Osteoblast (primary cell): ENCODE measurements at regions not wholly inside any gene's neighbourhood (a gene's known extent, or its start where the extent isn't known, plus 50 kb on each side); places are given as distances from the start of the nearest gene placed in this dataset.
A peak's percentile ranks its signal among the peaks of the same experiment; 100 is the strongest.

ENCODE experiments used
- DNase-seq: peaks from one replicate; pipeline ENCODE4 v3.0.0; 2011; ENCODE audit warnings: low spot score, mixed read lengths; ENCODE audit not compliant: insufficient read length; ENCODE audit errors: missing footprints
- H2AFZ ChIP-seq: 2 replicates; pipeline ENCODE4 v1.6.0; 2011; ENCODE audit warnings: mild to moderate bottlenecking, low read length
- H3K27ac ChIP-seq: 2 replicates; pipeline ENCODE4 v1.5.1; 2011; ENCODE audit warnings: mild to moderate bottlenecking, low read depth, low read length, moderate library complexity
- H3K27me3 ChIP-seq: 2 replicates; pipeline ENCODE4 v1.6.0; 2012; ENCODE audit warnings: mild to moderate bottlenecking, control low read depth, inconsistent platforms, low read length, moderate library complexity; ENCODE audit not compliant: insufficient read depth
- H3K36me3 ChIP-seq: 2 replicates; pipeline ENCODE4 v1.5.1; 2011; ENCODE audit warnings: mild to moderate bottlenecking, low read length, control low read depth, moderate library complexity; ENCODE audit not compliant: insufficient read depth
- H3K4me1 ChIP-seq: 2 replicates; pipeline ENCODE4 v1.5.1; 2011; ENCODE audit warnings: mild to moderate bottlenecking, low read length, control low read depth, moderate library complexity; ENCODE audit not compliant: insufficient read depth
- H3K4me2 ChIP-seq: 2 replicates; pipeline ENCODE4 v1.6.0; 2011; ENCODE audit warnings: mild to moderate bottlenecking, low read length; ENCODE audit not compliant: insufficient read depth
- H3K4me3 ChIP-seq: fragments of 200-600 bp; sonication (generic); 3 replicates; pipeline ENCODE4 v1.5.1; 2012; ENCODE audit warnings: mild to moderate bottlenecking, low read length, inconsistent platforms; ENCODE audit not compliant: insufficient read depth
- H3K79me2 ChIP-seq: 2 replicates; pipeline ENCODE4 v1.6.0; 2012; ENCODE audit warnings: mild to moderate bottlenecking, low read length, control low read depth, inconsistent platforms; ENCODE audit not compliant: insufficient read depth
- H3K9me3 ChIP-seq: 2 replicates; pipeline ENCODE4 v1.5.1; 2011; ENCODE audit warnings: low read depth, low read length, control low read depth
- H4K20me1 ChIP-seq: 2 replicates; pipeline ENCODE4 v1.6.0; 2012; ENCODE audit warnings: mild to moderate bottlenecking, low read length, control low read depth; ENCODE audit not compliant: insufficient read depth
- TF ChIP-seq, protein P1 (sequence below): IDR thresholded peaks from 2 replicates; pipeline ENCODE4 v1.5.1; 2011; ENCODE audit warnings: mild to moderate bottlenecking, low read depth, low read length, moderate library complexity; ENCODE audit errors: extremely low read depth

DNA sequence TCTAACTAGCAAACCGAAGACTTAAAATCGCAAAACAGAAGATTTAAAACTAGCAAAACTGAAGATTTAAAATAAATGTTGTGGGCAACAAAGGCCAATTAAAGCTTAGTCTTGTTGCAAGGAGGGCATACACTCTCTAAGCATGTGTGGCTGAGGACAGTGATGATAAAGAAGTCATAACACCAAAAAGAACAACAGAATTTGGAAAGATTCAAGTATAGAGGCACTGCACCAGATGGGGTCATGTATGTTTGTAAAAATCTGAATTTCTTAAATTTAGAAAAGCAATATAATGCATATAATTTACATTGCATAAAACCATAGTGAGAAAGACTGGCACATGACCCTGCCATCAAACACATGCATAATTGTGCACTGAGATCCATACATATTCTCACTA, 743.8 kb downstream of the TAF11L14 start:
- Histone ChIP-seq H4K20me1 (no peaks in the 10 kb centered on the region), H2AFZ (no peak overlapping the region), H3K36me3 (no peaks in the 10 kb centered on the region), H3K4me1 (no peaks in the 10 kb centered on the region), H3K27ac (no peak overlapping the region), H3K4me2 (no peak overlapping the region), H3K27me3 (no peaks in the 10 kb centered on the region), H3K4me3 (no peak overlapping the region), H3K9me3 (peaks cover 1% of the 10 kb centered on the region), H3K79me2 (no peaks in the 10 kb centered on the region)
- DNase-seq, result no peak
- TF ChIP-seq, protein P1, sequence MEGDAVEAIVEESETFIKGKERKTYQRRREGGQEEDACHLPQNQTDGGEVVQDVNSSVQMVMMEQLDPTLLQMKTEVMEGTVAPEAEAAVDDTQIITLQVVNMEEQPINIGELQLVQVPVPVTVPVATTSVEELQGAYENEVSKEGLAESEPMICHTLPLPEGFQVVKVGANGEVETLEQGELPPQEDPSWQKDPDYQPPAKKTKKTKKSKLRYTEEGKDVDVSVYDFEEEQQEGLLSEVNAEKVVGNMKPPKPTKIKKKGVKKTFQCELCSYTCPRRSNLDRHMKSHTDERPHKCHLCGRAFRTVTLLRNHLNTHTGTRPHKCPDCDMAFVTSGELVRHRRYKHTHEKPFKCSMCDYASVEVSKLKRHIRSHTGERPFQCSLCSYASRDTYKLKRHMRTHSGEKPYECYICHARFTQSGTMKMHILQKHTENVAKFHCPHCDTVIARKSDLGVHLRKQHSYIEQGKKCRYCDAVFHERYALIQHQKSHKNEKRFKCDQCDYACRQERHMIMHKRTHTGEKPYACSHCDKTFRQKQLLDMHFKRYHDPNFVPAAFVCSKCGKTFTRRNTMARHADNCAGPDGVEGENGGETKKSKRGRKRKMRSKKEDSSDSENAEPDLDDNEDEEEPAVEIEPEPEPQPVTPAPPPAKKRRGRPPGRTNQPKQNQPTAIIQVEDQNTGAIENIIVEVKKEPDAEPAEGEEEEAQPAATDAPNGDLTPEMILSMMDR, result no peak

DNA sequence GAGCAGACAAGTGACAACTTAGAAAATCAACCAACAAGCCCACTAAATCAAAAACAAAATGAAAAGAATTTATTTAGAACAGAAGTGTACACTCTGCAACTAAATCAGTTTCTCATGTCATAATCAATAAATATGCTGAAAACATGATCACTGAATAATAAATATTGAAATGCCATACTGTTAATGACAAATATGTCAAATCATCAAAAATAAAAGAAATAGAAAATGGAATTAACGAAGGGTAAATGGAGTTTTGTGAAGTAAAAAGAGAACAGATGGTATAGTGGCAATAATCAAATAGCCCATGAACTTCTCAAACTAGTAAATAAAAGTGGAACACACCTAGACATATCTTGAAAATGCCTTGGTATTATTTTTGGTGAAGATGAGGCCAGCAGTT, 744.9 kb downstream of the TAF11L14 start:
- TF ChIP-seq, protein P1, result no peak
- Histone ChIP-seq H3K27me3 (no peaks in the 10 kb centered on the region), H4K20me1 (no peaks in the 10 kb centered on the region), H3K4me3 (no peak overlapping the region), H3K4me2 (no peak overlapping the region), H3K4me1 (no peaks in the 10 kb centered on the region), H3K36me3 (no peaks in the 10 kb centered on the region), H3K9me3 (peaks cover 2% of the 10 kb centered on the region), H3K27ac (no peak overlapping the region), H3K79me2 (no peaks in the 10 kb centered on the region), H2AFZ (no peak overlapping the region)
- no peak for DNase-seq

DNA sequence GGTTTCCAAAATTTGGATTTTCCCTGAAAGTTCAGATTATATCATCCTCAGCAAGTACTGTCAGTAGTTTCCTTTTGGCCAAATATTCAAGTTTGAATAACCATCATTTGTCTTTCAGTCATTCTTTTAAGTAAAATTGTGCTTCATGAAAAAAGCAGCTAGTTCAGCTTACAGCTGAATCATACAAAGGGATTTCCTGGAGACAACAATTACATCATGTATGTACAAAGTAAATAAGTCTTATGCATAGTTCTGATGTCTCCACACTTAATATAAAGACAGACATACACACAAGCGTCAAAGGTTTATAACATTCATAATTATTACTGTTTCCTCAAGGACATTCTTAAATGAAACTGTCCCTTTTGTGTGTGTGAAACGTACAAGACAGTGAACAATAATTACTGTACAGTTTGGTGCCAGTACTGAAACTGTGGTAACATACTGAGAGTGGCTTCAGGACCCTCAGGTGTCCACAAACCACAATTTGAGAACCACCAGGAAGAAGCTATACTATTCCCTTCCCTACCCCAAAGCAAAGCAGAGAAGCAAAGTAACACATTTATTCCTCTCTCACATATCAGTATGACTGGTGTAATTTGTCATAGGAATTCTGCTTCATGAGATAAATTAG, 746.6 kb downstream of the TAF11L14 start:
- no peaks in the 10 kb centered on the region for H3K4me1 ChIP-seq
- H3K27me3 ChIP-seq, result no peaks in the 10 kb centered on the region
- TF ChIP-seq, protein P1, result no peak
- no peak overlapping the region for H3K4me2 ChIP-seq
- H3K36me3 ChIP-seq, result no peaks in the 10 kb centered on the region
- no peaks in the 10 kb centered on the region for H4K20me1 ChIP-seq
- no peak overlapping the region for H2AFZ ChIP-seq
- H3K27ac ChIP-seq, result no peak overlapping the region
- peaks cover 2% of the 10 kb centered on the region for H3K9me3 ChIP-seq
- DNase-seq, result no peak
- no peaks in the 10 kb centered on the region for H3K79me2 ChIP-seq
- no peak overlapping the region for H3K4me3 ChIP-seq

DNA sequence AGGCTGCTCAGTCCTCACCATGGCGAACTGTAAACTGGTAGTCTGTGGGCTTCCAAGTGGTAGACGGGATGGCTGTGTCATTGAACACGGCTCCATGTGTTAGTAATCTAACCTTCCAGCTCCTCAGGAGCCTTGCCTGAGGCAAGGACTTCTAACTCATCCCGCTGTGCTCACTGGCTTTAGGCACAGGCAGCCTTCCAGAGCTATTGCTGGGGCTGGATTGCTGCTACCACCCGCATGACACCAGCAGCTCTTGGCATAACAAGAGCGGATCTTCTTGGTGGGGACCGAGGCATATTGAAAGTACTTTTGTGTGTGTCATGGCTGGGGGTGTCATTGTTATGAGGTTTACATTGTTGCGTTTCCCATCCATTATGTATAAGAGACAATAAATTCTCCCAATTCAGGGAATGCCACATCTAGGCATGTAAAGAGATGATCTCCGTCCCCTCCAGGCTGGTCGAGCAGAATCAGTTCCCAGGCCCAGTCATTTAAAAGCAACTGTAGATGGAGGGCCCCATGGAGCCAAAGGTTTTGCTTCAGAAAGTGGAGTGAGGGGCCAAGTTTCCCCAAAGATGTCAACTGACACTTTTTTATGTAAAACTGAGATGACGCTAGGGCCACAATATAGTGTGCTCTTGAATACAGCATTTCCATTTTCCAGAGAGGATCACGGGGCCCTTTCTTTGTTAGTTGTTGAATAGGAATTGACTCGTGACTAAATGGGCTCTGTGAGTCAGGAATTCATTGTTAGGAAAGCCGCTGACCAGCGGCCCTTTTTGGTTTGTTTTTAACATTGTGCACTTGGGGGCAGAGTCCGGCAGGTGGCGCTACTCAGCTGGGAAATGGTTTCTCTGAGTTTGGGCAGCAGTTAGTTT, 759.5 kb downstream of the TAF11L14 start:
- Histone ChIP-seq H3K4me2 (no peak overlapping the region), H4K20me1 (no peaks in the 10 kb centered on the region), H3K27ac (no peak overlapping the region), H3K9me3 (peaks cover 3% of the 10 kb centered on the region), H3K36me3 (no peaks in the 10 kb centered on the region), H3K4me1 (no peaks in the 10 kb centered on the region), H3K27me3 (no peaks in the 10 kb centered on the region), H3K79me2 (no peaks in the 10 kb centered on the region), H2AFZ (no peak overlapping the region), H3K4me3 (no peak overlapping the region)
- TF ChIP-seq, protein P1, result peak; percentile 68
- DNase-seq, result peak; percentile 73
